Breast epithelium (tissue), 4 donors: ENCODE measurements at regions not wholly inside any gene's neighbourhood (a gene's known extent, or its start where the extent isn't known, plus 50 kb on each side); places are given as distances from the start of the nearest gene placed in this dataset.
"Not testable (repeated sequence)": the region's sequence is repeated elsewhere in the genome, so short reads cannot be mapped to it uniquely, and the experiment has no call there.

Source experiments
- DNase-seq, 2 donors: peaks; one replicate each; pipeline ENCODE4 v3.0.0-alpha.2; 2019; ENCODE audit warnings: low spot score in 2 of 2
- H3K27ac ChIP-seq, 2 donors: fragments of 200-600 bp; sonication (generic) in 1 of 2; one replicate each; pipeline ENCODE4 v1.5.1; 2016 to 2019; ENCODE audit warnings: mild to moderate bottlenecking in 1 of 2
- H3K27me3 ChIP-seq, 2 donors: fragments of 200-600 bp; sonication (generic) in 1 of 2; one replicate each; pipeline versions ENCODE4 v1.5.1 to v1.6.0; 2017 to 2019; ENCODE audit warnings: control low read depth in 1 of 2, mild to moderate bottlenecking in 1 of 2
- H3K36me3 ChIP-seq: fragments of 200-600 bp; one replicate; pipeline ENCODE4 v1.5.1; 2019
- H3K4me1 ChIP-seq, 2 donors: fragments of 200-600 bp; sonication (generic); one replicate each; pipeline ENCODE4 v1.5.1; 2016 to 2019; ENCODE audit warnings: control low read depth in 1 of 2
- H3K4me3 ChIP-seq, 3 donors: fragments of 200-600 bp; sonication (generic); 1 replicate in 2 of 3; 2 replicates in 1 of 3; pipeline ENCODE4 v1.5.1; 2016 to 2019; ENCODE audit warnings: mild to moderate bottlenecking in 3 of 3, moderate library complexity in 2 of 3
- H3K9me3 ChIP-seq, 2 donors: fragments of 200-600 bp; sonication (generic) in 1 of 2; one replicate each; pipeline ENCODE4 v1.5.1; 2016 to 2019; ENCODE audit warnings: control low read depth in 1 of 2
- POLR2A ChIP-seq: fragments of 450-650 bp; IDR thresholded peaks from one replicate; pipeline ENCODE4 v1.6.1; 2016; ENCODE audit warnings: antibody characterized with exemption, mild to moderate bottlenecking, moderate library complexity
- POLR2AphosphoS5 ChIP-seq, 3 donors: sonication (generic); formaldehyde crosslinking; IDR thresholded peaks; one replicate each; pipeline ENCODE4 v1.6.1; 2017; ENCODE audit warnings: antibody characterized with exemption in 3 of 3
- intact Hi-C: fragments of 100-400 bp; cut with DNase I; formaldehyde crosslinking; loops from one replicate; pipeline ENCODE4 v1.15.1; 2023; ENCODE audit warnings: low total_unique reads
- TF ChIP-seq, protein P1 (sequence below), 3 donors: fragments of 450-650 bp; IDR thresholded peaks; one replicate each; pipeline ENCODE4 v1.5.1; 2016 to 2017; ENCODE audit warnings: antibody characterized with exemption in 3 of 3, mild to moderate bottlenecking in 3 of 3, moderate library complexity in 3 of 3

DNA sequence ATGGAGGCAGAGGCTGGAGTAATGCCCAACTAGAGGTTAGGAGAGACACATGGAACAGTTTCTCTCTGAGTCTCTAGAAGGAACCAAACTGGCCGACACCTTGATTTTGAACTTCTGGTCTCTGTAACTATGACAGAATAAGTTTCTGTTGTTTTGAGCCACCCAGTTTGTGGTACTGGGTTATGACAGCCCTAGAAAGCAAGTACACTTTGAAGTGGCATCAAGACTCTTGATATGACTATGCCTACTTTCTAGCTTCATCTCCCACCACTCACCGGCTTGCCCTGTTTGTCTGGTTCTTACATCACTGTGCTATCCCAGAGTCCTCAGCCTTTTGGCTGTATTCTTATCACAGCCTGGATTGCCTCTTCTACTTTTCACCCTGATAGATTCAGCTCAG is 230.3 kb upstream of the USP24 start:
- H3K4me1 ChIP-seq = no peaks in the 10 kb centered on the region
- TF ChIP-seq POLR2A = no peak
- TF ChIP-seq, protein P1, sequence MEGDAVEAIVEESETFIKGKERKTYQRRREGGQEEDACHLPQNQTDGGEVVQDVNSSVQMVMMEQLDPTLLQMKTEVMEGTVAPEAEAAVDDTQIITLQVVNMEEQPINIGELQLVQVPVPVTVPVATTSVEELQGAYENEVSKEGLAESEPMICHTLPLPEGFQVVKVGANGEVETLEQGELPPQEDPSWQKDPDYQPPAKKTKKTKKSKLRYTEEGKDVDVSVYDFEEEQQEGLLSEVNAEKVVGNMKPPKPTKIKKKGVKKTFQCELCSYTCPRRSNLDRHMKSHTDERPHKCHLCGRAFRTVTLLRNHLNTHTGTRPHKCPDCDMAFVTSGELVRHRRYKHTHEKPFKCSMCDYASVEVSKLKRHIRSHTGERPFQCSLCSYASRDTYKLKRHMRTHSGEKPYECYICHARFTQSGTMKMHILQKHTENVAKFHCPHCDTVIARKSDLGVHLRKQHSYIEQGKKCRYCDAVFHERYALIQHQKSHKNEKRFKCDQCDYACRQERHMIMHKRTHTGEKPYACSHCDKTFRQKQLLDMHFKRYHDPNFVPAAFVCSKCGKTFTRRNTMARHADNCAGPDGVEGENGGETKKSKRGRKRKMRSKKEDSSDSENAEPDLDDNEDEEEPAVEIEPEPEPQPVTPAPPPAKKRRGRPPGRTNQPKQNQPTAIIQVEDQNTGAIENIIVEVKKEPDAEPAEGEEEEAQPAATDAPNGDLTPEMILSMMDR (IDR thresholded peaks at IDR 0.05) = no peak
- H3K9me3 ChIP-seq = no peaks in the 10 kb centered on the region
- no peak for DNase-seq
- intact Hi-C loops = no loop called here
- H3K4me3 ChIP-seq = no peak overlapping the region
- H3K36me3 ChIP-seq = no peaks in the 10 kb centered on the region
- no peaks in the 10 kb centered on the region for H3K27me3 ChIP-seq
- H3K27ac ChIP-seq = no peak overlapping the region

DNA sequence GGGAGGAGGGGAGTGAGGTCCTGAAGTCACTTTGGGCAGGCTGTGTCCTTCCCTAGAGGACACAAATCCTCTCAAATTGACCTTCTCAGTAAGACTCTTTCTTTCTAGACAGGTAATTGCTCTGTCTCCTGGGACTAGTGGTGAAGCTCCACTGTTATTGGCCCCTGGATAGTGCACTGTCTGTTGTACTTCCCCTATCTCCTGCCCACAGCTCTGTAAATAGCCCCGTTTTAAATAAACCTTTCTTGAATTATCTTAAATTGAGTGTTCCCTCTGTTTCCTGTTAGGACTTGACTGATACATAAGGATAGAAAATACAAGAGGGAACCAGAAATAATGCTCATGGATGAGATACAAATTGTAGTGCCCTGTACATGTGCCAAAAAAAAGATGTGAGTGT is 229.5 kb upstream of the USP24 start:
- intact Hi-C loops = no loop called here
- H3K4me3 ChIP-seq = no peak overlapping the region
- no peaks in the 10 kb centered on the region for H3K4me1 ChIP-seq
- no peaks in the 10 kb centered on the region for H3K36me3 ChIP-seq
- no peaks in the 10 kb centered on the region for H3K27me3 ChIP-seq
- no peak for DNase-seq
- peak overlapping the region in 1 of 2 donors; percentile 70 for H3K27ac ChIP-seq
- TF ChIP-seq, protein P1 (IDR thresholded peaks at IDR 0.05) = no peak
- TF ChIP-seq POLR2AphosphoS5 (IDR thresholded peaks at IDR 0.05) (no peak), POLR2A (no peak)
- H3K9me3 ChIP-seq = no peaks in the 10 kb centered on the region

DNA sequence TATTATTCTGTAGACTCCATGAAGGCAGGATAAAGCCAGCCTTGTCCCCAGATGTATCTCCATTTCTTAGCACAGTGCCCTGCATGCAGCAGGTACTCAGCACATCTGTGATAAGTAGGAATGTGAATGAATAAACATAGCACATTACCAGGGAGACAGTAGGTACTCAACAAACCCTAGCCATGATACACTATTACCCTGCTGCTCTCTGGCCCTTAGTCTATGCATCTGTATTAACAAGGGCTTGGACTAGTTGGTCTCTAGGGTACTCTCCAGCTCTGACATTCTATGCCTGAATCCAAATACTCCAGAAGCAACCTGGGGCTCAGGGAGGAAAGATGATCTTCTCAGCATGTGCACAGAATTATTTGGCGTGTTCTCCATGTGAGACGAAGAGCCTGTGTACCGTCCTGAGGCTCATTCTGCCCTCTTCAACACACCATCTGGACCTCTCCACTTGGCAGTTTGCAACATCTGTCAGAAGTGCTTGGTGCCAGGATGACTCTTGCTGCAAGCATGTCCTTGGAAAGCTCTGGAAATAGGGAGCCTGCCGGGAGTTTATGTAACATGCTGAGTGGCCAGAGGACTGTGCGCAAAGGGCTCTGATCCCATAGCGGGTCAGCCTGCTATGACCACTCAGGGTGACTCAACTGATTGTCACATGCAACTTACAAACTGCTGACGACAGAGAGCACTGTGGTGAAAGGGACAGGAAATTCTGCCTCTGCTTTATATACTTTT is 228.2 kb upstream of the USP24 start:
- no peaks in the 10 kb centered on the region for H3K36me3 ChIP-seq
- intact Hi-C loops = no loop called here
- TF ChIP-seq POLR2AphosphoS5 (IDR thresholded peaks at IDR 0.05) = peak; percentile 71 to 99 (median 99)
- TF ChIP-seq POLR2A = no peak

DNA sequence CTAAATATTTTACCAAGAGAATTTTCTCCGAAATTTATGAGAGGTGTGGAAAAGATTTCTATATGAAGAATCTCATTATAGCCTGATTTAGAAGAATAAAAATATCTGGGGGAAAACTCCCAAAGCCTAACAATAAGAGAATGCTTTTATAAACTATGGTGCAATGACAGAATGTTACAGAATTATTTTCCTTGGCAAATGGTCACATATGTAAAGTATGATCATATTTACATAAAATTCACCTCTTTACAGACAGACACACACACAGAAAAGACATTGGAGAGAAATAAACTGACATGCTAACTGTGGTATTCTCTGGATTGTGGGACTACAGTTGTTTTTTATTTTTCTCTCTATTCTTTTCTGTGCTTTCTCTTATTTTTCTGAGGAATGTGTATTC is 226.3 kb upstream of the USP24 start:
- no peak for DNase-seq
- Histone ChIP-seq H3K27ac (no peak overlapping the region), H3K4me3 (no peak overlapping the region), H3K27me3 (no peaks in the 10 kb centered on the region), H3K9me3 (no peaks in the 10 kb centered on the region), H3K36me3 (no peaks in the 10 kb centered on the region), H3K4me1 (no peaks in the 10 kb centered on the region)
- intact Hi-C loops = no loop called here
- TF ChIP-seq POLR2A = no peak
- TF ChIP-seq, protein P1 (IDR thresholded peaks at IDR 0.05) = no peak
- TF ChIP-seq POLR2AphosphoS5 (IDR thresholded peaks at IDR 0.05) = no peak

More for the DNA sequence above, 228.2 kb upstream of the USP24 start:
- H3K27ac ChIP-seq = peak overlapping the region; percentile 25 to 64
- DNase-seq = peak; percentile 48 to 52
- no peaks in the 10 kb centered on the region for H3K27me3 ChIP-seq
- no peaks in the 10 kb centered on the region for H3K4me1 ChIP-seq
- H3K4me3 ChIP-seq = no peak overlapping the region
- H3K9me3 ChIP-seq = no peaks in the 10 kb centered on the region

DNA sequence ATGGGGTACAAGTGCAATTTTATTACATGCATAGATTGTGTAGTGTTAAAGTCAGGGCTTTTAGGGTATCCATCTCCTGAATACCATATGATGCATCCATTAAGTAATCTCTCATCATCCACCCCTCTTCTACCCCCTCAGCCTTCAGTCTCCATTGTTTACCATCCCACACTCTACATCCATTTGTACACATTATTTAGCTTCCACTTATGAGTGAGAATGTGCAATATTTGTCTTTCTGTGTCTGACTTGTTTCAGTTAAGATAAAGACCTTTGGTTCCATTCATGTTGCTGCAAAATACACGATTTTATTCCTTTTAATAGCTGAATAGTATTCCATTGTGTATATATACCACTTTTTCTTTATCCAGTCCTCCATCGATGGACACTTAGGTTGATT is 222.5 kb upstream of the USP24 start:
- Histone ChIP-seq H3K4me1 (no peaks in the 10 kb centered on the region), H3K4me3 (no peak overlapping the region), H3K9me3 (peaks cover 0 to under 1% of the 10 kb centered on the region in 2 donors), H3K27me3 (no peaks in the 10 kb centered on the region), H3K27ac (no peak overlapping the region), H3K36me3 (no peaks in the 10 kb centered on the region)
- TF ChIP-seq POLR2A (no peak), POLR2AphosphoS5 (IDR thresholded peaks at IDR 0.05) (no peak)
- TF ChIP-seq, protein P1 (IDR thresholded peaks at IDR 0.05) = no peak
- no peak for DNase-seq
- intact Hi-C loops = no loop called here

DNA sequence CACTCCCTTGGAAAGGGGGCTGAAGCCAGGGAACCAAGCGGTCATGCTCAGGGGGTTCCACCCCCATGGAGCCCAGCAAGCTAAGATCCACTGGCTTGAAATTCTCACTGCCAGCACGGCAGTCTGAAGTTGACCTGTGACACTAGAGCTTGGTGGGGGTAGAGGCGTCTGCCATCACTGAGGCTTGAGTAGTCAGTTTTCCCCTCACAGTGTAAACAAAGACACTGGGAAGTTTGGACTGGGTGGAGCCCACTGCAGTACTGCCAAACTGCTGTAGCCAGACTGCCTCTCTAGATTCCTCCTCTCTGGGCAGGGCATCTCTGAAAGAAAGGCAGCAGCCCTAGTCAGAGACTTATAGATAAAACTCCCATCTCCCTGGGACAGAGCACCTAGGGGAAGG is 215.6 kb upstream of the USP24 start:
- intact Hi-C loops, H3K27ac ChIP-seq, H3K36me3 ChIP-seq, H3K4me1 ChIP-seq, H3K27me3 ChIP-seq, H3K9me3 ChIP-seq, DNase-seq, H3K4me3 ChIP-seq: not testable (repeated sequence)

DNA sequence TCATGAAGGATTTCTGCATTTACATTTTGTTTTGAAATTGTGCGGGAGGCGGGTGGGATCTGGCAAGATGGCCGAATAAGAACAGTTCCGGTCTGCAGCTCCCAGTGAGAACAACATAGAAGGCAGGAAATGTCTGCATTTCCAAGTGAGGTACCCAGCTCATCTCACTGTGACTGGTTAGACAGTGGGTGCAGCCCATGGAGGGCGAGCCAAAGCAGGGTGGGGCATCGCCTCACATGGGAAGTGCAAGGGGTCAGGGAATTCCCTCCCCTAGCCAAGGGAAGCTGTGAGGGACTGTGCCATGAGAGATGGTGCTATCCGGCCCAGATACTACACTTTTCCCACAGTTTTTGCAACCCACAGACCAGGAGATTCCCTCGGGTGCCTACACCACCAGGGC is 215.0 kb upstream of the USP24 start:
- intact Hi-C loops, H3K9me3 ChIP-seq, H3K4me1 ChIP-seq, H3K27me3 ChIP-seq, H3K27ac ChIP-seq, DNase-seq, H3K36me3 ChIP-seq, H3K4me3 ChIP-seq: not testable (repeated sequence)
